Fibroblast of skin of right quadriceps (primary cell): ENCODE measurements at regions not wholly inside any gene's neighbourhood (a gene's known extent, or its start where the extent isn't known, plus 50 kb on each side); places are given as distances from the start of the nearest gene placed in this dataset.

Experiments used
- DNase-seq: peaks from one replicate; pipeline ENCODE4 v3.0.0-alpha.2; 2013

- DNase-seq: no peak
Observed at GRCh38 chr1:59006932-59007331, 223.1 kb upstream of the JUN start.

DNA sequence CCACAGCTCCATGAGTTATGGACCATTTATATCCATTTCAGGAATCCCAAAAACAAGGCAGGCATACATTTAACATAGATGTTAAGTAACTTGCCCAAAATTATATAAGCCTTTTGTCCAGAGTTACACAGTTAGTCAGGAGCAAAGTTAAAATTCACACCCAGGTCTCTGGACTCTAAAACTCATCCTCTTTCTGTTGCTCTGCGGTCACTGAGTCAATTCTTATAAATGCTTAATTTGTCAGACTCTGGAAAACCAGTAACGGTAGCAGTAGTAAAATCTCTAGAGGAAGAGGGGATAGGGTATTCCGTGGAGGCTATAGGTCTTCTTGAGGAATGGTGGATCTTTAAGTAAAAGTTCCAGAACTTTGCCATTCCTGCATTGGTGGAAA lies 223.6 kb upstream of the JUN start:
- DNase-seq: no peak

DNA sequence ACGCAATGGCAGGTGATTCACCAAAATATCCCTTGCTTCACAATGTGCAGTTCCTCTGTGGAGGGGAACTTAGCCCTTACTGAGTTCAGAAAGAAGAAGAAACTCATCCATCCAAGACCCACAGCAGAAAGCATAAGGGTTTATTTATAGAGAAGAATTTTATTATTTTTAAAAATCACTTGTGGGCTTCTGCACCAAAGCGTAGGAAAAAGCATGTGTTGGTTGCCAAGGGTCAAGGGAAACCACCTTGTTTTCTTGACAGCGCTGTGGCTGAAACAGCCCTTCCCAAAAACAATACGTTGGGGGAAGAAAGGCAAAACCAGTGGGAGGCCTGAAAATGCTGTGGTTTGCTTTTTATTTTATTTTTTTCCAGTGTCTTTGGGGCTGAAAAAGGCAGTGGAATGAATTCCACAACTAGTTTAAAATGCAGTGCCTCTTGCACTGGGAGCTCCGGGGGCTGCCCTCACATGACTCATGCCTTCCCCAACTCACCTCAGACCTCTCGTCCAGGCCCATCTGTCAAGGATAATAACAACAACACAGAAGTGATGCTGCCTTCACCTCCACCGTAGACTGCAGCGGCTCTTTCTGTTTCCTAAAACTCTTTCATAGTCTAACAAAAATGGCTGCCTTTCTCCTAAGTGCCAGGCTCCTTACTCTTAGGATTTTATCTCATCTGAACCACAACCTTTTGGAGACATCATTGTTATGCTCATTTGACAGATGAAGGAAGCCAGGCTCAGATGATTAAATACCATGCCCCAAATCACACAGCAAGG lies 224.2 kb upstream of the JUN start:
- peak; percentile 22 for DNase-seq

- no peak for DNase-seq
Observed at GRCh38 chr1:59008599-59009347, 224.9 kb upstream of the JUN start.

GRCh38 chr1:59011663-59012062 lies 227.8 kb upstream of the JUN start:
- DNase-seq: no peak

GRCh38 chr1:59012378-59012777 lies 228.5 kb upstream of the JUN start:
- DNase-seq: no peak

DNA sequence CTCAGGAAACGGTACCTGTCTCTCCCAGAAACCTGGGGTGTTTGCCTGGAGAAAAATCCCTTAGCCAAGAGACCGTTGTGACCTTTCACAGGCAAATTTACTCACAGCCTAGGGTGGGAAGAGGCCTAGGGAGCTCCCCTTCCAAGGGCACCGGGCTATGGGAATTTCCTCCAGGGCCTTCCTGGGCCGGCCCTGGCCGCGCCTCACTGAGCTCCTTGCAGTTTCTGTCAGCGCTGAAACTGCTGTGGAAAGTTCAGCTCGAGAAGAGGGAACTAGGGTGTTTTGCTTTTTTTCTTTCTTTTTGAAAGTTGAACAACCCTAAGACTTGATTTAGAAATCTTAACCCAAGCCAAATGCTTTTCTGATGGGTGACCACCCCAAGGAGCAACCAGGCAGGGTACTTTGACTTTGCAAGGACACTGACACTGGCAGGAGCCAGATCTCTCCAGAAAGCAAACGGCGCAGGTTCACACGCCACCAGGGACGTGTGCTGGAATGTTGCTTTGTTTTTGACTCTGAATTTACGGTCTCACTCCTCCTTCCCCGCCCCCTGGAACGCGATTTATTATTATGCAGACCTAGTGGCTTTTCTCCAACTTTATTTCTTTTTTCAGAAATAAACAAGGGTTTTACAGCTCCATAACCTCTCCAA lies 229.6 kb upstream of the JUN start:
- DNase-seq: peak; percentile 64

- no peak for DNase-seq
Observed at GRCh38 chr1:59013928-59014279, 230.1 kb upstream of the JUN start.

DNA sequence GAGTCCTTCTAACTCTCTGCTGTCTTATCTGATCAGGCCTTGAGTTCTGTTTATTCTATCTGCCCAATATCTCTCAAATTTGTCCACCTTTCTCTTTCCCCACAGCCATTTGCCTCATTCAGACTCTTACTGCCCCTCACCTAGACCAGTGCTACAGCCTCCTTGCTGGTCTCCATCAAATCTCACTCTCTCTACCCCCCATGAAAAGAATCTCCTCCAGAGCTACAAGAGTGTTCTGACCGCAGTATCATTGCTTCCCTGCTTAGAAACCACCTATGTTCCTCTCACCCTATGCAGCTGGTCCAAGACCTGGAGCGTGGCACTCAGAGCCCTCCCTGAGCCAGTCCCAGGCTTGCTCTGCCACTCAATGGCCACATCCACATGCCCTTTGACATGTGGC lies 231.0 kb upstream of the JUN start:
- DNase-seq: no peak

GRCh38 chr1:59015708-59016107 lies 231.9 kb upstream of the JUN start:
- peak; percentile 90 for DNase-seq

GRCh38 chr1:59016390-59016789 lies 232.5 kb upstream of the JUN start:
- peak; percentile 34 for DNase-seq

GRCh38 chr1:59017501-59018231 lies 233.8 kb upstream of the JUN start:
- DNase-seq: peak; percentile 64

DNA sequence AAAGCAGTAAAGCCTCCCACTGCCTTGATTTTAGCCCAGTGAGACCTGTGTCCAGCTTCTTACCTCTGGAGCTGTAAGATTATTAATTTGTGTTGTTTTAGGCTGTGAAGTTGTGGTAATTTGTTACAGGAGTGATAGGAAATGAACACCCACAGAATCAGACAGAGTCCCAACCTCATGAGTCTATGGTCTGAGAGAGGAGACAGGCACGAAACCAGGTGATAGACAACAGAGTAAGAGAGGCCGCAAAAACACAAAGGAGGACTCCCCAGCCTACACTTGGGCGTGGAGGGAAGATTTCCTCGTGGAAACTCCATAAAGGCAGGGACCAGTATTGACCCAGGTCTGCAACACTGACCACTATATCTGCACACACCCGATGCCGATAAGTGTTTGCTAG lies 234.6 kb upstream of the JUN start:
- no peak for DNase-seq

GRCh38 chr1:59018860-59019259 lies 235.0 kb upstream of the JUN start:
- no peak for DNase-seq

- peak; percentile 81 for DNase-seq
Observed at GRCh38 chr1:59020151-59020997, 236.5 kb upstream of the JUN start.

GRCh38 chr1:59022199-59022598 lies 238.4 kb upstream of the JUN start:
- no peak for DNase-seq

GRCh38 chr1:59022799-59023198 lies 239.0 kb upstream of the JUN start:
- DNase-seq: no peak

DNA sequence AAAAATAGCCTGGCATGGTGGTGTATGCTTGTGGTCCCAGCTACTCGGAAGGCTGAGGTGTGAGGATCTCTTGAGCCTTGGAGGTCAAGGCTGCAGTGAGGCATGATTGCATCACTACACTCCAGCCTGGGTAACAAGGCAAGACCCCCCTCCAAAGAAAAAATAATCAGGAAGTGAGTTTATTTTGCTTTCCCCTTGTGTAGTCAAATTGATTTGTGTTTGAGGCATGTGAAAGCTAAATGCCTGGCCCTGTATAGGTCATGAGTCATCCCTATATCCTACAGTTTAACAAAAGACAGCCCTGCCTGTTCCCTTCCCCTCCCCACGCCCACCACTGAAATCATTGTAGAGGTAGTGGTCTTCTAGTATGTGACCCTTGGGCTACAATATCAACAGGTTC lies 241.4 kb upstream of the JUN start:
- peak; percentile 85 for DNase-seq

- peak; percentile 62 for DNase-seq
Observed at GRCh38 chr1:59025898-59026426, 242.1 kb upstream of the JUN start.

GRCh38 chr1:59026472-59026948 lies 242.7 kb upstream of the JUN start:
- peak; percentile 99 for DNase-seq

DNA sequence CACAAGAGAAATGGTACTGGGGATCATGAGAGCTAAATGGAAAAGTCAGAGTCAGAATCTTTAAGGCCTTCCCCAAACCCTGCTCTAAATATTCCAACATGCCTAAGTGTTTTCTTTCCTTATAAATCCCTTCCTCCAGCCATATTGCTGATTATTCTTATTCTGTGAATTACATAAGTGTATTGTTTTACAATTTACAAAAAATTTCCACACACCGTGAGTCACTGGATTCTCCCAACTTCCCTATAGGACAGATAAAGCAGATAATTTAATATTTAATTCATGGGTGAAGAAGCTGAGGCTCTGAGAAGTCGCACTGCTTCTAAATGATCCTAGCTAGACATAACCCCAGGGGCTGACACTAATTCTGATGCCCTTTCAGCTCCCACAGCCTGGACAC lies 243.3 kb upstream of the JUN start:
- peak; percentile 37 for DNase-seq

- no peak for DNase-seq
Observed at GRCh38 chr1:59028048-59028447, 244.2 kb upstream of the JUN start.
